ENCODE measurements at regions not wholly inside any gene's neighbourhood (a gene's known extent, or its start where the extent isn't known, plus 50 kb on each side); places are given as distances from the start of the nearest gene placed in this dataset.

DNA sequence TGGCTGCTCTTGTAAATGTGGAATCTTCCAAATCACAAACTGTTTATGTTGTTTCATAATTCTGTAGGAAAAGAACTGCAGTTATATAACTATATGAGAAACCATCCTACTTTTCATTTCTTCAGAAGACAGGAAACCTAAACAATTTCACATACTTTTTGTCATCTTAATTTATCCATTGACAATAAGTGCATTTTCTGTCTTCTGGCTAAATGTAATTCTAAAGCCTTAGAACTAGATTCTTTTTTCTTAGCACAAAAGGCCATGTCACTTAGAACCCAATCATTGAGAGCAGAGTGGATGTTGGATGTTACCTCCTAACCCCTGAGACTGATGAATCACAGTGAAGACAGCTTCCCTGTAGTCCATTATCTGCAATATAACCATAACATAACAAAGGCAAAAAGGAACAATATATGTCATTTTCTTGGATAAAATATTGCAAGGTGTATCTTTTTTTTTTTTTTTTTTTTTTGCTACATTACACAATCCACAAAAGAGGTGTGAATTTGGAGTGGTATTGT, 410.2 kb upstream of the PRMT6 start:
- Histone ChIP-seq H3K27ac (replicated peaks) (no peak overlapping the region), H3K9me3 (replicated peaks) (no peaks in the 10 kb centered on the region), H3K36me3 (no peaks in the 10 kb centered on the region), H3K4me3 (no peak overlapping the region), H3K27me3 (ENCODE audit: low read depth) (no peaks in the 10 kb centered on the region), H3K4me1 (no peaks in the 10 kb centered on the region)
- TF ChIP-seq, protein P1, sequence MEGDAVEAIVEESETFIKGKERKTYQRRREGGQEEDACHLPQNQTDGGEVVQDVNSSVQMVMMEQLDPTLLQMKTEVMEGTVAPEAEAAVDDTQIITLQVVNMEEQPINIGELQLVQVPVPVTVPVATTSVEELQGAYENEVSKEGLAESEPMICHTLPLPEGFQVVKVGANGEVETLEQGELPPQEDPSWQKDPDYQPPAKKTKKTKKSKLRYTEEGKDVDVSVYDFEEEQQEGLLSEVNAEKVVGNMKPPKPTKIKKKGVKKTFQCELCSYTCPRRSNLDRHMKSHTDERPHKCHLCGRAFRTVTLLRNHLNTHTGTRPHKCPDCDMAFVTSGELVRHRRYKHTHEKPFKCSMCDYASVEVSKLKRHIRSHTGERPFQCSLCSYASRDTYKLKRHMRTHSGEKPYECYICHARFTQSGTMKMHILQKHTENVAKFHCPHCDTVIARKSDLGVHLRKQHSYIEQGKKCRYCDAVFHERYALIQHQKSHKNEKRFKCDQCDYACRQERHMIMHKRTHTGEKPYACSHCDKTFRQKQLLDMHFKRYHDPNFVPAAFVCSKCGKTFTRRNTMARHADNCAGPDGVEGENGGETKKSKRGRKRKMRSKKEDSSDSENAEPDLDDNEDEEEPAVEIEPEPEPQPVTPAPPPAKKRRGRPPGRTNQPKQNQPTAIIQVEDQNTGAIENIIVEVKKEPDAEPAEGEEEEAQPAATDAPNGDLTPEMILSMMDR (IDR thresholded peaks at IDR 0.05; ENCODE audit: borderline replicate concordance): no peak
- DNase-seq: no peak
- intact Hi-C loops (cut with micrococcal nuclease): loop anchor here (5.0 kb wide), 1 partner anchor 344 kb away; no protein-coding TSS in a partner anchor

DNA sequence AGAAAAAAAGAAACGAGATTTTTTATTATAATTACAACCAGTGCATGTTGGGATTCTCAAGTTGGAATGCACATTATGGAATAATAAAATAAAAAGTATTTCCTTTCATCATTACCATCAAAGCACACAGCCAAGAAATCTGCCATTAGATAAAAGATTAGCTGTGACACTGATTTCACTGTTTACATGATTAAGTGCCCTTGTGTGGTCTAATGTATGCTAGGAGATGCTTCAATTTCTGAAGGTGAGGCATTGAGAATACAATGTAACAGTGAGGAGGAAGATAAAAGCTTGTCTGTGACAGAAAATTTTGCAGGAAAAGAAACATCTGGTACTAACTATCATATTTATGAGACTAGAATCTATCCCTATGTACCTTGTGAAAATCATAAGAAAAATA, 409.7 kb upstream of the PRMT6 start:
- Histone ChIP-seq H3K36me3 (no peaks in the 10 kb centered on the region), H3K4me3 (no peak overlapping the region), H3K9me3 (replicated peaks) (no peaks in the 10 kb centered on the region), H3K27ac (replicated peaks) (no peak overlapping the region), H3K27me3 (ENCODE audit: low read depth) (no peaks in the 10 kb centered on the region), H3K4me1 (no peaks in the 10 kb centered on the region)
- TF ChIP-seq, protein P1 (IDR thresholded peaks at IDR 0.05; ENCODE audit: borderline replicate concordance): no peak
- no peak for DNase-seq
- intact Hi-C loops (cut with micrococcal nuclease): loop anchor here (5.0 kb wide), 1 partner anchor 345 kb away; no protein-coding TSS in a partner anchor

DNA sequence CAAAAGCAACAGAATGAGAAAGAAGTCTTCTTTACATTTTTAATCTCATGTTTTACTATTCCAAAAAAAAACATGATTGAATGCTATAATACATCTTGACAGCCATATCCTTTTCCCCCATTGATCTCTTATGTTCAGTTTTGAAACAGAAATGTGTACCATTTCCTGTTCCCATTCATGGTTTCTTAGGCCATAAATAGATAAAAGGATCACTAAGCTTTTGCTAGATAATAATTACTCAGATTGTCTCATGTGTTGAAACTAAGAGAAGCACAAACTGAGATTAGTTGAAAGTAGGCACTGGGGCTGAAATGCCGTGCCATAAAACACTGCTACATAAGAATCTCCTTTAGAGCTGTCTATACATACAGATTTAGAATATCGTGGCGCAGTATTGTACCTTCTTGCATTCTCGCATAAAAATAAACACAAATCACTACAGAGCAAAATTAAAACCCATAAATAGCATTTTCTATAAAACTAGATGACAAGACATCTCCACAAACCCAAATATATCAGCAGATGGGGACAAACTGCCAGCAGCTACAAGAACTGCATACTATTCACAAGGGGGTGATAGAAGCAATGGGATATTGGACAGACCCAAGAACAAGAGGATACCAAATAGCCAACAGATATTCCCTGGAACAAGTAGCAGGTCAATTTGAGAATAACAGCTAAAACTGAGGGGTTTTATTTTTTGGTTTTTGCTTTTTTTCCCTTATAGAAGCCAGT, 405.3 kb upstream of the PRMT6 start:
- peaks cover 7% of the 10 kb centered on the region for H3K9me3 ChIP-seq (replicated peaks)
- H3K27ac ChIP-seq (replicated peaks): no peak overlapping the region
- TF ChIP-seq, protein P1 (IDR thresholded peaks at IDR 0.05; ENCODE audit: borderline replicate concordance): no peak
- H3K4me3 ChIP-seq: no peak overlapping the region
- H3K36me3 ChIP-seq: no peaks in the 10 kb centered on the region
- no peaks in the 10 kb centered on the region for H3K4me1 ChIP-seq
- DNase-seq: no peak
- intact Hi-C loops (cut with micrococcal nuclease): no loop called here
- H3K27me3 ChIP-seq (ENCODE audit: low read depth): no peaks in the 10 kb centered on the region

DNA sequence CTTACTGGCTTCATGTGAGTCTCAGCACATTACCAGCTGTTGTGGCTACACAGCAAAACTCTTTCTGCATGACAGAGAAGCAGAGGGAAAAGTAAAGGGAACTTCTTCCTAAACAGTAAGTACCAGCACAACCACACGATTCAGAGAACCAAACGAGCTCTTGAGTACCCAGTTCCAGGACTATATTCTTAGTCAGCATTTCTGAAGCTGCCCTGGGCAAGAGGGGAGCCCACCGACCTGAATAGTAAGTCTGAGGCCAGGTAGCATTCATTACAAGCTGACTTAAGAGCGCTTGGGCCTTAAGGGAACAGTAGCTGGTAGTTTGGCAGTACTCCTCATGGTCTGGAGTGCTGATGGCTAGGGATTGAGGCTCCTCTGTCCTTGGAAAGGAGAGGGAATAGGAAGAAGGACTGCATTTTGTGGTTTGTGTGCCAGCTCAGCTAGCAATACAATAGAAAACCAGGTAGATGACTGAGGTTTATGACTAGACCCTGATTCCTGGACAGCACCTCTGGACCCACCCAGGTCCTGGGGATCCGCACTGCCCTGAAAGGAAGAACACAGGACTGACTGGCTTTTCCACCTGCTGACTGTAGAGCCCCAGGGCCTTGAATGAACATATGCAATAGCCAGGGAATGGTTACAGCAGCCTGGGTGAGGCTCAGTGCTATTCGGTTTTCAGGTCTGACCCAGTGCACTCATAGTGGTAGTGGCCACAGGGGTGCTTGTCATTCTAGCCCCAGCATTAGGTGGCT, 396.8 kb upstream of the PRMT6 start:
- DNase-seq: no peak
- peaks cover 48% of the 10 kb centered on the region for H3K9me3 ChIP-seq (replicated peaks)
- TF ChIP-seq, protein P1 (IDR thresholded peaks at IDR 0.05; ENCODE audit: borderline replicate concordance): no peak
- intact Hi-C loops (cut with micrococcal nuclease): no loop called here
- no peak overlapping the region for H3K27ac ChIP-seq (replicated peaks)
- no peak overlapping the region for H3K4me3 ChIP-seq
- no peaks in the 10 kb centered on the region for H3K4me1 ChIP-seq
- H3K36me3 ChIP-seq: no peaks in the 10 kb centered on the region
- H3K27me3 ChIP-seq (ENCODE audit: low read depth): no peaks in the 10 kb centered on the region

DNA sequence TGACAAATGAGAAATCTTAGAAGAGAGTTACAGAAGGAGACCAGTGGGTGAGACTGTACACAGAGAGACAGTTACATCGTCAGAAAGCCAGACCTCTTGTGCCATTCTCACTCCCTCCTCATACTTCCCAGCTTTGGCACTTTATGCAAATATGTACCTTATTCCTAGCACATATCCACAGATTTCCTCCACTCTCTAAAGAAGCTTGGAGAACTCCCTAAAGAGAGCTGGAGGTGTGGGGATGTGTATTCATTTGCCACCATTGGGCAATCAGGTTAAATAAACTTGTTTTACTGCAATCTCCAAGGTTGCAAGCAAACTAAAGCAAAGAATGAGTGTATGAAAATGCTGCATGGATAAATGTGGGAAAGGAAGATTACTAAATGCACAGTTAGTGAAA, 380.9 kb upstream of the PRMT6 start:
- no peaks in the 10 kb centered on the region for H3K36me3 ChIP-seq
- DNase-seq: no peak
- intact Hi-C loops (cut with micrococcal nuclease): no loop called here
- H3K27ac ChIP-seq (replicated peaks): no peak overlapping the region
- no peaks in the 10 kb centered on the region for H3K9me3 ChIP-seq (replicated peaks)
- TF ChIP-seq, protein P1 (IDR thresholded peaks at IDR 0.05; ENCODE audit: borderline replicate concordance): no peak
- no peaks in the 10 kb centered on the region for H3K27me3 ChIP-seq (ENCODE audit: low read depth)
- no peaks in the 10 kb centered on the region for H3K4me1 ChIP-seq
- H3K4me3 ChIP-seq: no peak overlapping the region

Measured in left ventricle myocardium inferior (tissue), 1 donor.